Activated CD4-positive, alpha-beta T cell treated with anti-CD3 and anti-CD28 coated beads for 1 hour (primary cell): ENCODE measurements at regions not wholly inside any gene's neighbourhood (a gene's known extent, or its start where the extent isn't known, plus 50 kb on each side); places are given as distances from the start of the nearest gene placed in this dataset.

ENCODE experiments used
- DNase-seq: peaks from one replicate; pipeline ENCODE4 v3.0.0-alpha.2; 2020

DNA sequence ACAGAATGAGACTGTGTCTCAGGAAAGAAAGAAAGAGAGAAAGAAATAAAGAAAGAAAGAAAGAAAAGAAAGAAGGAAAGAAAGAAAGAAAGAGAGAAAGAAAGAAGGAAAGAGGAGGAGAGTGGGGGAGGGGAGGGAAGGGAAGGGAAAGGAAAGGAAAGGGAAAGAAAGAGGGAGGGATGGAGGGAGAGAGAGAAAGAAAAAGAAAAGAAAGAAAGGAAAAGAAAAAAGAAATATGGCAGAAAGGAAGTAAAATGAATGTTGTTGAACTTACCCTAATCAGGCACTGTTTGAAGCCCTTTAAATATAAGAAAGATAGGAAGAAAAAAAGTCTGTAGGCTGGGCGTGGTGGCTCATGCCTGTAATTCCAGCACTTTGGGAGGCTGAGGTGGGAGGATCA is 276.1 kb downstream of the INSC start:
- DNase-seq, result no peak

DNA sequence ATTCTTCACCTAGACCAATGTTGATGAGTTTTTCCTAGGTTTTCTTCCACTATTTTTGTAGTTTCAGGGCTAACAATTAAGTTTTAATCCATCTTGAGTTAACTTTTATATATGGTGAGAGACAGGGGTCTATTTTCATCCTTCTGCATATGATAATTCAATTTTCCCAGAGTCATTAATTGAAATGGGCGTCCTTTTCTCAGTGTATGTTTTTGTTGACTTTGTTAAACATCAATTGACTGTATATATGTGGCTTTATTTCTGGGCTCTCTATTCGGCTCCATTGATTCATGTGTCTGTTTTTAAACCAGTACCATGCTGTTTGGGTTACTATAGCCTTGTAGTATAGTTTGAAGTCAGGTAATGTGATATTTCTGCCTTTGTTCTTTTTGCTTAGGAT is 282.1 kb downstream of the INSC start:
- DNase-seq, result no peak

DNA sequence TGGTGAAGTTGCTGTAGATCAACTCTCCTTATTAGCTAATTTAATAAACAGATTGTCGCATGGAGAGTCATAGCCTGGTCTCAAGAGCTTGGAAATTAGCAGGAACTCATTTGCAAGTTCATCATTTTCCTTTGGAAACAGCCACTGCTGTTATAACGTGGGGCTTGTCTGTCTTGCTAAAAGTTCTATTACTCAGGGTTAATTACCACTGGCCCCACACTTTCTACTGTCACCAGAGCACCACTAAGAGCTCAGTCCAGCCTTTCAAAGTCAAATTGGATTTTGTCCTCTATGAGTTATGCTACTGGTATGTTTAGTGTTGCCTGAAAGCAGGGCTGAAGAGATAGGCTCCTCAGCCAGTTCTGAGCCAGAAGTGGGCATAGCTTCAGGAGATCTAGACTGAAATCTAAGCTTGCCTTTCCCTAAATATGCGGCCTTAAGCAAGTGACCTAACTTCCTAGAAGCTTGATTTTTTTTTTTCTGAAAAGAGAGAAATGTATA is 292.2 kb downstream of the INSC start:
- no peak for DNase-seq

DNA sequence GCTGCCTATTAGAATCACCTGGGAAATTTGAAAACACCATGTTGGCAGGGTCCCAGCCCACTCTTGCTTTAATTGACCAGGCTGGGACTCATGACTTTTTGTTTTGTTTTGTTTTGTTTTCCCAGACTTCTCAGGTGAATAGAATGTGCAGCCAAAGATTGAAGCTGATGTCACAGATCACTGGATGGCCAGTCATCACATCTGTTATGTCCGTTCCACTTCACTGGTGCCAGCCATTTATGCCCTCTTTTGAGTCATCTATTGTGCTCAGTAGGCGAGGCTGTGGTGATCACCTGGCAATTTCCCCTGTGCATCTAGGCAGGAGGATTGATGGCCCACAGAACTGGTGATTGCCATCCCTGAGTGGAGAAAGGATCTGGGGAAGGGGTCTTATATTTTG is 297.3 kb downstream of the INSC start:
- no peak for DNase-seq

DNA sequence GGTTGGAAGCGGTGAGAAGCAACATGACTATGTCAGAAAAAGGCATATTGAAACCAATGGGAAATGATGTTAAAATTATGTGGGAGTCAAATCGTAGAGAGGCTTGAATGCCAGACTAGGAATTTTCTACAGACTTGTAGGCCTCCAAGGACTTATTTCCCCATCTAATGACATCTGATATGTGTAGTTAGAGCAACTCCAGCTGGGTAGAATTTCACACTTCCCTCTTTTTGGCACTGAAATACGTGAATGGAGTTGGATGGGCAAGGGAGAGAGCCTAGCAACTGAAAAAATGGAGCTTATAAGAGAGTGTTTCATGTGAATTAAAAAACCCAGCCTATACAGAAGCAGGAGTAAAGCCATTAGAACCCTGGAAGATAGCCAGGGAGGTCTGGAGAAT is 304.2 kb downstream of the INSC start:
- DNase-seq, result no peak

DNA sequence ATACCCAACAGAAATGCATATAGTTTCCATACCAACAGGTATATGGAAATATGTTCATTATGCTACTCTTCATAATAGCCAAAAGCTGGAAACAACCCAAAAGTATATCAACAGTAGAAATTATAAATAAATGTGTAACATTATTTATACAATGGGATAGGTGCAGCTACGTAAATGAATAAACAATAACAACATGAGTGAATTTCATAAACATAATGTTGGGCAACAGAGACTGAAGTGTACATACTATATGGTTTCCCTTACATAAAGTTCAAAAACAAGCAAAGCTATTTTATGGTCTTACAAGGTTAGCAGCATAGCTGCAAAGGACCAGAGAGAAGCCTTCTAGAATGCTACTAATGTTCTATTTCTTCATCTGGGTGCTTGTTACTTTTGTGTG is 305.0 kb downstream of the INSC start:
- no peak for DNase-seq

DNA sequence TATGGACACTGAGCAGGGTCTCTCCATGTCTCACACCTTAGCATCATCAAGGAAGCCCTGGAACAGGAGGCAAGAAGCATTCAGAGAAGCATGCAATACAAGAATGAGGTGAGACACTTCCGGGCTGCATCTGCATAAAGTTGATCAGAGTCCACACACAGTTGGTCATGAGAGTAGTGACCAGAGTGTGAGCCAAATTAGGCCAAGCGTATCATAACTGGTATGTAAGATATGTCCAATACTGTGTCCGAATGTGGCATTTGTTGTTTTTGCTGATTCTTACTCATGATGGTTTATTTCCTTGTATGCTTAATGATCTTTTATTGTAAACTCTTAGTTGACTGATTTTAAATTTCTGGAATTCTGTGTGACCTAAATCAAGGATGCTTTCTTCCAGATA is 315.7 kb downstream of the INSC start:
- no peak for DNase-seq

DNA sequence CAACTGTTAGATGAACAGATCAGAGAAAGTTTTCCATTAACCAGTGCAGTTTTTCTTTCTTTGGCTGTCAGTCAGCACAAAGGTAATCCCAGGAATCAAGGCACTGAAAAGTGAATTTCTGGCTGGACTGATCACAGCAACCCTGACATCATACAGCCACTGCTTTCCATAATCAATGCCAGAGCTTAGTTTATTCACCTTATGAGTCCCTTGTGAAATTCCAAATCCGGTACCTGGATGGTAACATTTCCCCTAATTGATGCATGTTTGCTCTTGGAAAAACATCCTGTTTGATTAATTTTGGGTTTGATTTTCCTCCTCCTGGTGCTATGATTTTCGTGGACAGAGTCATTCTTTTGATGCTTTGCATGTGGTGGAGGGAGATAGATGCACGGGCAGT is 319.8 kb downstream of the INSC start:
- no peak for DNase-seq

DNA sequence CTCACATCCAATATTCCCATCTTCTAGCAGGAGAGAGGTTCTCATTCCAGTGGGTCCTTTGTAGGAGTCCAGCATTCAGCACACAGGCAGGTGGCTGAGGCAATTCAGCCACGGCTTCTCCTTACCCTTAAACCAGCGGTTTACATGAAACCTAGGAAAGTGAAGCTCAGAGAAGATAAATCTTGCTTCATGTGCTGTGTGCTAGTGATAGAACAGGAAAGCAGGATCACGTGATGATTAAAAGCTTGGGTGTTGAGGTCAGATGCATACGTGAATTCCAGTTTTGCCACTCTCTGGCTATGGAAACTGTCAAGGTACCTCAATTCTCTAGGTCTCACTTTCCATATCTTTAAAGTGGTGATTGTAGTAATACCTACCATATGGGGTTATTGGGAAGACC is 331.6 kb downstream of the INSC start:
- no peak for DNase-seq

DNA sequence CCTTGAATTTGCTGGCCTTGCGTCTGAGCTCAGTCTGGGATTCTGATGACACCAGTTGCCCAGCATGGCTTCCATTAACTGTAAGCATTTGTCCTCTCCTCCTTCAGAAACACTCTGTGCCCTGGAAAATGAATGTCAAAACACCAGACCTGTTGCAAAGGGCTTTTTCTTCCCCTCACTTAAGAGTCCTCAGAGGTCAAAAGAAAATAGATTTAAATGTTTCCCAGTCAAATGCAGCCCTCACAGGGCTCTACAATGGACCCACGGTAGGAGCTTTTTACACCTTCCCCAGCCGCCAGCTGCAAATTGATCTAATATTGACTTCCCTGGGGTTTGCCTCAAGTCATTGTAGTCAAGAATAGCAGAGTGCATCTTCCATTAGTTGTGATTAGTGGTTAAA is 332.2 kb downstream of the INSC start:
- DNase-seq, result no peak

DNA sequence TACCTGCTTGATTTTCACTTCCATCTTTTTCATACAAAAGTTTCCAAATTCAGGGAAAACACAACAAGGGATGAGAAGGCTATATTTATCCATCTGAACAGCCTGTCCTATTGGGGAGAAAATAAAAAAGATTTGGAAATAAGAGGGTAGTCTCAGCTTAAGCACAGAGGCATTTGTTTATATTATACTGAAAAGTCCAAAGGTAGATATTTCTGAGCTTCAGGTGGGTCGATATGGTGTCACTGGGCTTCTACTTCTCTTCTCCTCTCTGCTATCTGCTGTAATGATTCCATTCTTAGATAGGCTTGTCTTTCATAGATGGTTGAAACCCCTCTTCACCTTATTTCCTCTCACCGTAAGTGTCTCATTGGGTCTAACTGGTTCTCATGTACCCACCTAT is 337.0 kb downstream of the INSC start:
- no peak for DNase-seq

DNA sequence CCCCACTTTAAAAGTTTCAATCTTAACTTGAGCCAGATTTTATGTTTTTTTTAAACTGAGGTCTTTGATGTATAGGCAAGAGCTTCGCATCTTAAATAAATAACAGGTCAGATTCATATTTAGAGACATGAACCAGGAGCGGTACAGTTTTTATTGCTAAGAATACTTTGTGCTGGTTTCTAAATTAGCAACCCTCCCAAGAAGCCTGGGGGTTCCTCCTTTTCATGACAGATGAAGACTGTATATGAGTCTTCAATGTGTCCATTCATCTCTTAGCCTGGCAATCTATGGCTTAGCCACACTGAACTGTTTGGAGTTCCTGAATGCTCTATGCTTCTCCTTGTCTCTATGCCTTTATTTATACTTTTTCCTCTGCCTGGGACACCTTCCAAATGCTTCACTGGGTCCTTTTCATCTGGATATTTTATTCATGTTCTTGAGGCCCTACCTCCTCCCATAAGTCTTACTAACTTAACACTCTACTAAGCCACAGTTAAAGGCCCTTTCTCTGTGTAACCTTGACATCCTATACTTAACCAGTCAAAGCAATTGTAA is 338.6 kb downstream of the INSC start:
- DNase-seq, result no peak

DNA sequence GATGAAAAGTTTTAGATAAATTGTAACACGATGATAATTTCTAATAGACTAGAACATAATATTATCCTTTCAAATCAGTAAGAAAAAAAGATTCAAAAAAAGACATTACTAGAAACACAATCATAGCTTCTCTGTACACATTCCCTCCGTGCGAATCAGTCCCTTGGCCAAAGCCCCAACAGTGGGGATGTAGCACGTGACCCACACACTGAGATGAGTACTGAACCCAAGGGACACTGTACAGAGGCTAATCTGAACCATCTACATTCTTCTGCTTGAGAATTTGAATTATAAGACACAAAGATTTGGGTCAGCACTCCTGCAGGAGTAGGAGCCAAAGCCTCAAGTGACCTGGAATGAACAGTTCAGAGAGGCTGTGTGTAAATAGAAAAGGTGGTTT is 353.7 kb downstream of the INSC start:
- DNase-seq, result no peak

DNA sequence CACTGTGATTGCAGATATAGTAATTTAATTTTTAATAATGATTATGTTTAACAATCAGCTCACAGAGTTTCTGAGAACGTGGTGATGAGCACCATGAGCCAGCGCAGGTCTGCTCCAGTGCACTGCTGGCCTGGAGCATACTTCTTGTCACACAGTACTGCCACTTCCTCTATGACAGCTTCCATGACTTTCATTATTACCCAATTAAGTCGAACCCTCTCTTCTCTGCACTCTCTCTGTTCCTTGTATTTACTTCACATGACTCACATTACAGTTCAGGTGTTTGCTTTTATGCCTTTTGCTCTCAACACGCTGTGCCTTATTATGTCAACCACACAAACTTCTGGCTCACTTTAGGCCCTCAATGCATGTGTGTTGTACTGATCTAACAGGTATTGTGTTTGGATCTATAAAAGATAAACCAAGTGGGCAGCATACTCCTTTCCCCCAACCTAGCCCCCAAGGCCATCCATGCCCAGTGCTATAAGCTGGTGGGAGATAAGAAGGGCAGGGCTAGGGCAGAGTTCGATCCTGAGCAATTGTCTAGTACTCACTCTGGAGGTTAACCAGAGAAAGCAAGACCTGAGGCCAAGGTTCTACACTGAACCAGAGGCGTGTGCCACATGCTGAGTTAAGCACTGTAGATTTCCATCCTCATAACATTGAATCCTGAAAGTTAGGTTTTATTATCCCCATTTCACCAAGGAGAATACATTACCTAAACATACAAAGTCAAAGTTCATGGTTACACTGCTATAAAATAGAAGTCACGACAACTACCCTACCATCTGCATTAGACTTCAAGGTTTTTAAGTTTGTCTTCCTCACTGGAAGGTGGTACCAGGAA is 356.5 kb downstream of the INSC start:
- DNase-seq, result no peak

DNA sequence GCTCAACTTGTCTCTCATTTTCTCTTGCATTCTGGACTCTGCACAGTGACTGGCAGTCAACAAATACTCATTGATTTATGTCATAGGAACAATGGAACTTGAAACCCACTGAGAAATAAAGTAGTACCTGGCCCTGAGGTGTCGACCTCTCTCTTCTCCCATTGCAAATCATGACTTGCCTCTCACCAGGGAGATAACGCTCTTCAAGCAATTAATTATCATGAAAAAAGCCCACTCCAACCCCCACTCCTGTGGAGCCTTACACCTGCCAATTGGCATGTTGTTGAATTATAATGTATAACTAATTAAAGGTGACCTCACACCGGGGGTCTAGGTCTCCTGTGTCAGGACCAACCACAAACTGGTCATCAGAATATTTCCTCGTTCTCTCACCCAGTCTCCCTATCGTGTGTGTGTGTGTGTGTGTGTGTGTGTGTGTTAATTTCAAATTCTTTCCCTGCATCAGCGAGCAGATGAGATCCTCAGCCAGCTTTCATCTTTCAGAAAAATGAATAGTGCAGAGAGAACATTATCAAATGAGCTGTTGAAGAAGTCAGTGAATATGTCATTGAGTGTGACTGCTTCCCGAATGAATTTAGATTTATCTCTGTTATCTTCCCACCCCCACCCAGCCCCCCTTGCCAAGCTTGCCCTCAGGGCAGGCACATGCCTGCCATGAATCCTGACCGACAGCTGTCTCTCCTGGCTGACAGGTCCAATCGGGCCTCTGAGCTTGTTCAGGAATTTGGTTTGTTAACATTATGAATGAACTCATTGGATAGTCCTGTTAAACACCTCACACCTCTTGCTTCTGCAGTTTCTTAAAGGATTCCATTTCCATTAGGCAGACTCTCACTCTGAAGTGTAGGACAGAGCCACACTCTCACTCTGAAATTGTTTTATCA is 357.4 kb downstream of the INSC start:
- DNase-seq, result no peak

DNA sequence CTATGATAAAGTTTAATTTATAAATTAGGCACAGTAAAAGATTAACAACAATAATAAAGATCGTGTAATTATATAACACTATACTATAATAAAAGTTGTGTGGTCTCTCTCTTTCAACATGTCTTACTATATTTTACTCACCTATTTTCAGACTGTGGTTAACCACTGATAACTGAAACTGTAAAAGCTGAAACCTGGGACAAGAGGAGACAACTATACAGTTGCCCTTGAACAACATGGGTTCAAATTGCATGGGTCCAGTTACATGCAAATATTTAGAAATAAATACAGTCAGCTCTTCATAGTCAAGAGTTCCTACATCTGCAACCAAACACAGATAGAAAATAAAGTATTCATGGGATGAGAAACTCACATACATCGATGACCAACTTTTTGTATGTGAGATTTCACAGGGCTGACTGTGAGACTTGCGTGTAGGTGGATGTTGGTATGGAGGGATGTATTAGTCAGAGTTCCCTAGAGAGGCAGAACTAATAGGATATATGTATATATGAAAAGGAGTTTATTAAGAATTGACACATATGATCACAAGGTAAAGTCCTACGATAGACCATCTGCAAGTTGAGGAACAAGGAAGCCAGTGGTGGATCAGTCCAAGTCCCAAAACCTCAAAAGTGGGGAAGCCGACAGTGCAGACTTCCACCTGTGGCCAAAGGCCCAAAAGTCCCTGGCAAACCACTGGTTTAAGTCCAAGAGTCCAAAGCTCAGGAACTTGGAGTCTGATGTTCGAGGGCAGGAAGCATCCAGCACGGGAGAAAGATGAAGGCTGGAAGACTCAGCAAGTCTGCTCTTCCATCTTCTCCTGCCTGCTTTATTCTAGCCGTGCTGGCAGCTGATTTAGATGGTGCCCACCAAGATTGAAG is 359.5 kb downstream of the INSC start:
- DNase-seq, result no peak

DNA sequence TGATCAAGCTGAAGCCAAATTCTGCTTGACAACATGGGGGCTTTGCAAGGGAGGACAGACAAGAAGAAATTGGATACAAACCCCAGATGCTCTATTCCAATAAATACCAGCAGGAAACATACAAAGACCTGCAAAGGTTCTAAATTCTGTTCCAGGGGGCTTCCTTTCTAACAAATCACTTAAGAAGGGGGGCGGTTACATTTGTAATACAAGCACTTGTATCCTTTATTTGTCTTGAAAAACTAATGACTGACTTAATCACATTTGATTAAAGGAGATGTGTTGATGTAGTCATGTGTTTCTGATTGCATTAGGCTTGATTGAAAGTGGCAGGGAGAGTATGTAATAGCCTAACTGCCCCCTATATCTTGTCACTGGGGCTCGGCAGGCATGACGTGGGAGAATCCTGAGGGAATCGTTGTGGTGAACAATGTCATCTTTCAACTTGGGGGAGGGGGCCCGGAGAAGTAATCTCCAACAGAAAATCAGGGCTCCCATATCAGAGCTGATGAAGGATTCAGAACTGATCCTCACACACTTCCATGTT is 361.7 kb downstream of the INSC start:
- no peak for DNase-seq

DNA sequence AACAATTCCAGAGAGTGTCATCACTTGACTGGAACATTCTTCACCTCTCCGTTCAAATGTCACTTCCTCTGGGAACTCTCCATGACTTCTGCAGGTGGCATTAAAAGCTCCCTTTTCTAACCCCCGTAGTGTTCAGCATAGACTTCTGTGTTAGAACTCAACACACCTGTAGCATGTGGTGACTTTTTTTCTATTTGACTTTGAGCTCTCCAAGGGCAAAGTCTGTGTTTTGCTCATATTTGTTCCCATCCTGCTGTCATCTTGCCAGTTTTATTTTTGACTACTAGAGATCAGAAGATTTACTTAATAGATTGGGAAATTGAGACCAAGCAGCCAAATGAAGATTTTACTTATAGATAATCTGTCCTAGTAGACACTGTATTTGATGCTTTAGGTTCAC is 367.1 kb downstream of the INSC start:
- no peak for DNase-seq

DNA sequence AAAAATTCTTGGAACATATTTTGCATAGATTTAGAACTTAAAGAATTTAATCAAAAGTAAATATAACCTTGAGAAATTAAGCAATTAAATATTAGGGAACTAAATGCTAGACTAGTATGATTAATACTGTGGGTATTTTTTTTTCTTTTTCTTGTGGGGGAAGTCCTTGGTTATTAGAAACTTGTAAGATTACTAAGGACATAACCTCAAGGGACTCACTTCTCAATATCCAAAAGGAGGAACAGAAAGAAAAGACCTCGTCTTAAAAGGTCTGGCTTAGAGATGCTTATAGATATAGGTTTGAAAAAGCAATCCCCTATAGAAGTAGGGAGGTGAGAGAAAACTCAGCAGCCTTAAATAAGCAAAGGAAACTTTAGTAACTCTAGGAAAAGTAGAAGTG is 368.5 kb downstream of the INSC start:
- DNase-seq, result no peak

DNA sequence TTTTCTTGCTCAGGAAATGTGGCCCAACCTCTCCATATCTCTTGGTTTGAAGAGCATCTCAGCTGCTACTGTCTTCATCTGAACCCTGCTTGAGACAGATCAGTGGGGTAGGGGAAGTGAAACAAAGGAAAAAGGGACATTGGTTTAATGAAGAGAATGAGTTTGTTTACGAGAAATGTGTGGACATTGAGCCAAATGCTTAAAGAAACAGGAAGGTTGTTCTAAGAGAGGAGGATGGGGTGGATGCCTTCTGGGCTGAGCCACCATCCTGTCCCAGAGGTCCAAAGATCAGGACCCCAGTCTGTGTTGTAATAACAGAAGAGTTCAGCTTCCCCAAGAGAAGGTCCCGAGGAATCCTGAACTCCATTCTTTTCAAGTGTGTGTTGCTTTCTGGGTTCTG is 369.7 kb downstream of the INSC start:
- no peak for DNase-seq

DNA sequence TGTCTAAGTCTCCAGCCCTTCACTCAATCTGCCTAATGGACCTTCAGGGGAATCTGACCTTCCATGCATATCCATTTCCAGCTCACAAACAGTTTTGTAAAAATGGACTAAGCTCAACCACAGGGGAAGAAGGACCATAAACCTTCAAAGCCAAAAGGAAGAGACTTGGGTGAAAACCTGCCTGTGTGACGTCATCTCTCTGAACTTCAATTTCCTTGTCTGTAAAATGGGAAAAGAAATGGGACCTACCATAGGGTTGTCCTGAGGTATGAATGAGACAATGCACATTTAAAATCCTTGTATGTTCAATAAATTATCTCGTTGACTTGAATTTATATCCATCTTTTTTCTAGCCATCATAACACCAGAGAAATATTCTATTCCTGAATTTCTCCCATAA is 370.7 kb downstream of the INSC start:
- no peak for DNase-seq

DNA sequence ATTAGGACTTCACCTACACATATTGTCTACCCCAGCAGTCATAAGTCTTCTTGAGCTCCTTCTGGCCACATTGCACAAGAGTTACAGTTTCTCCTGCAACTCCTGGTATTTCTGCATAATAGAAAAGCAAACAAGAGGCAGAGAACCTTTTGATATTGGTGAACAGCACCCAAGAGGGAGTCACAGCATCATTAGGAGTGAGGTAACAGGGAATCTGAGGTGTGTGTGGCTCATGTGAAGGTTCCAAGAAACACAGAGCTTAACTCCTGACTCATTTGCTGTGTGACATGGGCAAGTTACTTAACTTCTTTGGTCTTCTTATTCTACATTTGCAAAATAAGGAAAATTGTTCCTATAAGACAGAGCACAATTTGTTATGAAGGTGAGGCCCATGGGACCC is 374.6 kb downstream of the INSC start:
- no peak for DNase-seq
